HG03571 (cell line): ENCODE measurements at regions not wholly inside any gene's neighbourhood (a gene's known extent, or its start where the extent isn't known, plus 50 kb on each side); places are given as distances from the start of the nearest gene placed in this dataset.

ENCODE experiments used
- ATAC-seq: cut with Tn5 transposase; IDR thresholded peaks from one replicate; pipeline ENCODE4 v1.9.1; 2021; ENCODE audit not compliant: unreplicated experiment

GRCh38 chr11:80065086-80065485 lies 624.3 kb upstream of the TENM4 start:
- ATAC-seq = no peak

- no peak for ATAC-seq
These were observed 620.2 kb upstream of the TENM4 start for GRCh38 chr11:80061056-80061455.

GRCh38 chr11:80054582-80055165 lies 613.8 kb upstream of the TENM4 start:
- no peak for ATAC-seq

- no peak for ATAC-seq
These were observed 607.7 kb upstream of the TENM4 start for GRCh38 chr11:80048513-80048912.

GRCh38 chr11:80041136-80042000 lies 600.5 kb upstream of the TENM4 start:
- no peak for ATAC-seq

GRCh38 chr11:80034801-80035200 lies 594.0 kb upstream of the TENM4 start:
- no peak for ATAC-seq

- no peak for ATAC-seq
These were observed 590.3 kb upstream of the TENM4 start for GRCh38 chr11:80031014-80031600.

GRCh38 chr11:80028998-80029397 lies 588.2 kb upstream of the TENM4 start:
- ATAC-seq = no peak

- no peak for ATAC-seq
These were observed 583.3 kb upstream of the TENM4 start for GRCh38 chr11:80024119-80024518.

GRCh38 chr11:80023386-80023785 lies 582.6 kb upstream of the TENM4 start:
- no peak for ATAC-seq

- no peak for ATAC-seq
These were observed 569.7 kb upstream of the TENM4 start for GRCh38 chr11:80010536-80010935.

GRCh38 chr11:80009081-80009480 lies 568.3 kb upstream of the TENM4 start:
- ATAC-seq = no peak

- no peak for ATAC-seq
These were observed 566.8 kb upstream of the TENM4 start for GRCh38 chr11:80007616-80008015.

GRCh38 chr11:79990141-79990540 lies 549.3 kb upstream of the TENM4 start:
- ATAC-seq = no peak

GRCh38 chr11:79982185-79982584 lies 541.4 kb upstream of the TENM4 start:
- no peak for ATAC-seq

GRCh38 chr11:79980916-79981315 lies 540.1 kb upstream of the TENM4 start:
- ATAC-seq = no peak

- no peak for ATAC-seq
These were observed 533.1 kb upstream of the TENM4 start for GRCh38 chr11:79973721-79974617.

GRCh38 chr11:79971255-79971654 lies 530.4 kb upstream of the TENM4 start:
- no peak for ATAC-seq

- no peak for ATAC-seq
These were observed 525.8 kb upstream of the TENM4 start for GRCh38 chr11:79966592-79966991.

- ATAC-seq = no peak
These were observed 523.2 kb upstream of the TENM4 start for GRCh38 chr11:79963856-79964645.
